Uterus (tissue), 2 donors: ENCODE measurements at regions not wholly inside any gene's neighbourhood (a gene's known extent, or its start where the extent isn't known, plus 50 kb on each side); places are given as distances from the start of the nearest gene placed in this dataset.

Experiments
- POLR2A ChIP-seq, 2 donors: fragments of 450-650 bp; IDR thresholded peaks; one replicate each; pipeline ENCODE4 v1.6.1; 2016; ENCODE audit warnings: antibody characterized with exemption in 2 of 2, mild to moderate bottlenecking in 1 of 2, moderate library complexity in 1 of 2
- TF ChIP-seq, protein P1 (sequence below), 4 experiments: fragments of 200-600 bp in 2 of 4; fragments of 450-650 bp in 2 of 4; sonication (generic) in 2 of 4; IDR thresholded peaks; one replicate each; pipeline ENCODE4 v1.5.1; 2016 to 2019; ENCODE audit warnings: antibody characterized with exemption in 4 of 4, mild to moderate bottlenecking in 2 of 4, moderate library complexity in 1 of 4

GRCh38 chrX:125641405-125641804 is 321.7 kb downstream of the TEX13C start:
- TF ChIP-seq, protein P1, sequence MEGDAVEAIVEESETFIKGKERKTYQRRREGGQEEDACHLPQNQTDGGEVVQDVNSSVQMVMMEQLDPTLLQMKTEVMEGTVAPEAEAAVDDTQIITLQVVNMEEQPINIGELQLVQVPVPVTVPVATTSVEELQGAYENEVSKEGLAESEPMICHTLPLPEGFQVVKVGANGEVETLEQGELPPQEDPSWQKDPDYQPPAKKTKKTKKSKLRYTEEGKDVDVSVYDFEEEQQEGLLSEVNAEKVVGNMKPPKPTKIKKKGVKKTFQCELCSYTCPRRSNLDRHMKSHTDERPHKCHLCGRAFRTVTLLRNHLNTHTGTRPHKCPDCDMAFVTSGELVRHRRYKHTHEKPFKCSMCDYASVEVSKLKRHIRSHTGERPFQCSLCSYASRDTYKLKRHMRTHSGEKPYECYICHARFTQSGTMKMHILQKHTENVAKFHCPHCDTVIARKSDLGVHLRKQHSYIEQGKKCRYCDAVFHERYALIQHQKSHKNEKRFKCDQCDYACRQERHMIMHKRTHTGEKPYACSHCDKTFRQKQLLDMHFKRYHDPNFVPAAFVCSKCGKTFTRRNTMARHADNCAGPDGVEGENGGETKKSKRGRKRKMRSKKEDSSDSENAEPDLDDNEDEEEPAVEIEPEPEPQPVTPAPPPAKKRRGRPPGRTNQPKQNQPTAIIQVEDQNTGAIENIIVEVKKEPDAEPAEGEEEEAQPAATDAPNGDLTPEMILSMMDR (IDR thresholded peaks at IDR 0.05), result no peak
- TF ChIP-seq POLR2A (IDR thresholded peaks at IDR 0.05), result no peak
